Glomerular endothelial cell (primary cell): ENCODE measurements at regions not wholly inside any gene's neighbourhood (a gene's known extent, or its start where the extent isn't known, plus 50 kb on each side); places are given as distances from the start of the nearest gene placed in this dataset.

Source experiments
- DNase-seq: peaks from one replicate; pipeline ENCODE4 v3.0.0-alpha.2; 2011; ENCODE audit warnings: low read depth, low spot score; ENCODE audit errors: extremely low read depth

GRCh38 chr10:42950606-42951485 lies 126.0 kb upstream of the RET start:
- DNase-seq, result no peak

- DNase-seq, result no peak
Observed at GRCh38 chr10:42951486-42952251, 125.2 kb upstream of the RET start.

- DNase-seq, result no peak
Observed at GRCh38 chr10:42952349-42952748, 124.5 kb upstream of the RET start.

GRCh38 chr10:42952931-42953683 lies 123.8 kb upstream of the RET start:
- no peak for DNase-seq

- no peak for DNase-seq
Observed at GRCh38 chr10:42953684-42954674, 122.9 kb upstream of the RET start.

- DNase-seq, result no peak
Observed at GRCh38 chr10:42954766-42955492, 121.9 kb upstream of the RET start.

- DNase-seq, result no peak
Observed at GRCh38 chr10:42955493-42955889, 121.4 kb upstream of the RET start.

- no peak for DNase-seq
Observed at GRCh38 chr10:42956045-42956444, 120.8 kb upstream of the RET start.

- DNase-seq, result no peak
Observed at GRCh38 chr10:42958142-42958868, 118.6 kb upstream of the RET start.

GRCh38 chr10:42959833-42960232 lies 117.0 kb upstream of the RET start:
- no peak for DNase-seq

GRCh38 chr10:42960491-42960990 lies 116.3 kb upstream of the RET start:
- no peak for DNase-seq

GRCh38 chr10:42960991-42961795 lies 115.7 kb upstream of the RET start:
- no peak for DNase-seq

GRCh38 chr10:42961796-42962109 lies 115.1 kb upstream of the RET start:
- no peak for DNase-seq

GRCh38 chr10:42962110-42962901 lies 114.6 kb upstream of the RET start:
- no peak for DNase-seq

GRCh38 chr10:42962902-42963231 lies 114.0 kb upstream of the RET start:
- no peak for DNase-seq

GRCh38 chr10:42963312-42963711 lies 113.6 kb upstream of the RET start:
- no peak for DNase-seq

- DNase-seq, result no peak
Observed at GRCh38 chr10:42969147-42969546, 107.7 kb upstream of the RET start.
